Tibial nerve (tissue), 4 donors: ENCODE measurements at regions not wholly inside any gene's neighbourhood (a gene's known extent, or its start where the extent isn't known, plus 50 kb on each side); places are given as distances from the start of the nearest gene placed in this dataset.

Experiments used
- EP300 ChIP-seq, 2 donors: sonication (generic); formaldehyde crosslinking; IDR thresholded peaks; one replicate each; pipeline ENCODE4 v1.6.1; 2017; ENCODE audit warnings: antibody characterized with exemption in 2 of 2, mild to moderate bottlenecking in 1 of 2
- POLR2A ChIP-seq, 2 donors: fragments of 450-650 bp; IDR thresholded peaks; one replicate each; pipeline ENCODE4 v1.6.1; 2017; ENCODE audit warnings: antibody characterized with exemption in 2 of 2, mild to moderate bottlenecking in 2 of 2, moderate library complexity in 2 of 2
- TF ChIP-seq, protein P1 (sequence below), 5 experiments: fragments of 200-600 bp in 3 of 5; fragments of 450-650 bp in 2 of 5; sonication (generic) in 3 of 5; IDR thresholded peaks; one replicate each; pipeline ENCODE4 v1.5.1; 2016 to 2019; ENCODE audit warnings: antibody characterized with exemption in 5 of 5, mild to moderate bottlenecking in 3 of 5, moderate library complexity in 2 of 5

- TF ChIP-seq EP300 (IDR thresholded peaks at IDR 0.05) (no peak), POLR2A (IDR thresholded peaks at IDR 0.05) (no peak)
- TF ChIP-seq, protein P1, sequence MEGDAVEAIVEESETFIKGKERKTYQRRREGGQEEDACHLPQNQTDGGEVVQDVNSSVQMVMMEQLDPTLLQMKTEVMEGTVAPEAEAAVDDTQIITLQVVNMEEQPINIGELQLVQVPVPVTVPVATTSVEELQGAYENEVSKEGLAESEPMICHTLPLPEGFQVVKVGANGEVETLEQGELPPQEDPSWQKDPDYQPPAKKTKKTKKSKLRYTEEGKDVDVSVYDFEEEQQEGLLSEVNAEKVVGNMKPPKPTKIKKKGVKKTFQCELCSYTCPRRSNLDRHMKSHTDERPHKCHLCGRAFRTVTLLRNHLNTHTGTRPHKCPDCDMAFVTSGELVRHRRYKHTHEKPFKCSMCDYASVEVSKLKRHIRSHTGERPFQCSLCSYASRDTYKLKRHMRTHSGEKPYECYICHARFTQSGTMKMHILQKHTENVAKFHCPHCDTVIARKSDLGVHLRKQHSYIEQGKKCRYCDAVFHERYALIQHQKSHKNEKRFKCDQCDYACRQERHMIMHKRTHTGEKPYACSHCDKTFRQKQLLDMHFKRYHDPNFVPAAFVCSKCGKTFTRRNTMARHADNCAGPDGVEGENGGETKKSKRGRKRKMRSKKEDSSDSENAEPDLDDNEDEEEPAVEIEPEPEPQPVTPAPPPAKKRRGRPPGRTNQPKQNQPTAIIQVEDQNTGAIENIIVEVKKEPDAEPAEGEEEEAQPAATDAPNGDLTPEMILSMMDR (IDR thresholded peaks at IDR 0.05): no peak
Observed at GRCh38 chr2:181252262-181253148, 204.7 kb upstream of the ITGA4 start.
